Activated naive CD4-positive, alpha-beta T cell treated with anti-CD3 and anti-CD28 coated beads for 36 hours (primary cell): ENCODE measurements at regions not wholly inside any gene's neighbourhood (a gene's known extent, or its start where the extent isn't known, plus 50 kb on each side); places are given as distances from the start of the nearest gene placed in this dataset.

ENCODE experiments used
- CTCF ChIA-PET: fragments of 350-600 bp; sonication (Branson Sonifier 250); formaldehyde crosslinking; loops from one replicate; lab custom pipeline; 2021; ENCODE audit warnings: antibody characterized with exemption; lab: Charles Lee
- DNase-seq: peaks from one replicate; pipeline ENCODE4 v3.0.0-alpha.2; 2020
- H3K27ac Mint-ChIP-seq: one replicate; pipeline ENCODE4 v1.8.0; 2021; ENCODE audit warnings: mild to moderate bottlenecking, mixed read lengths
- H3K27me3 Mint-ChIP-seq: one replicate; pipeline ENCODE4 v1.8.0; 2021; ENCODE audit warnings: low read depth, mixed read lengths
- H3K36me3 Mint-ChIP-seq: one replicate; pipeline ENCODE4 v1.8.0; 2021; ENCODE audit warnings: low read depth, mixed read lengths
- H3K4me1 Mint-ChIP-seq: one replicate; pipeline ENCODE4 v1.8.0; 2021; ENCODE audit warnings: low read depth, mixed read lengths
- H3K4me3 Mint-ChIP-seq: one replicate; pipeline ENCODE4 v1.8.0; 2021; ENCODE audit warnings: mild to moderate bottlenecking, moderate library complexity, mixed read lengths
- H3K9me3 Mint-ChIP-seq: one replicate; pipeline ENCODE4 v1.8.0; 2021; ENCODE audit warnings: mixed read lengths
- intact Hi-C: fragments of 100-400 bp; cut with micrococcal nuclease; formaldehyde crosslinking; loops from one replicate; pipeline ENCODE4 v1.15.1; 2023

- intact Hi-C loops, result no loop called here
- H3K36me3 Mint-ChIP-seq, result no peaks in the 10 kb centered on the region
- H3K4me3 Mint-ChIP-seq, result no peak overlapping the region
- CTCF ChIA-PET, result no interaction called here
- peaks cover 6% of the 10 kb centered on the region for H3K27me3 Mint-ChIP-seq
- H3K9me3 Mint-ChIP-seq, result no peaks in the 10 kb centered on the region
- no peak for DNase-seq
- H3K27ac Mint-ChIP-seq, result no peak overlapping the region
- H3K4me1 Mint-ChIP-seq, result no peaks in the 10 kb centered on the region
Measured at GRCh38 chr2:84373391-84373790, 85.7 kb downstream of the SUCLG1 start.

DNA sequence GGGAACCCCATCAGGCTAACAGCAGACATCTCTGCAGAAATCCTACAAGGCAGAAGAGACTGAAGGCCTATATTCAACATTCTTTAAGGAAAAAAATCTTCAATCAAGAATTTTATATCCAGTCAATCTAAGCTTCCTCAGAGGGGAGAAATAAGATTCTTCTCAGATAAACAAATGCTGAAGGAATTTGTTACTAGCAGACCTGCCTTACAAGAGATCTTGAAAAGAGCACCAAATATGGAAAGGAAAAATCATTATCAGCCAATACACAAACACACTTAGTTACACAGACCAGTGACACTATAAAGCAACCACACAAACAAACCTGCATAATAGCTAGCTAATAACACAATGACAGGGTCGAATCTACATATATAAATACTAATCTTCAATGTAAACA, 96.5 kb downstream of the SUCLG1 start:
- Mint-ChIP-seq H3K27me3 (peaks cover 24% of the 10 kb centered on the region), H3K36me3 (no peaks in the 10 kb centered on the region), H3K27ac (no peak overlapping the region), H3K4me1 (no peaks in the 10 kb centered on the region), H3K4me3 (no peak overlapping the region), H3K9me3 (peaks cover 13% of the 10 kb centered on the region)
- DNase-seq, result no peak
- intact Hi-C loops, result no loop called here
- CTCF ChIA-PET, result no interaction called here

GRCh38 chr2:84338069-84338468, 121.0 kb downstream of the SUCLG1 start:
- Mint-ChIP-seq H3K27ac (no peak overlapping the region), H3K27me3 (peaks cover 9% of the 10 kb centered on the region), H3K9me3 (peaks cover 3% of the 10 kb centered on the region), H3K36me3 (no peaks in the 10 kb centered on the region), H3K4me1 (no peaks in the 10 kb centered on the region), H3K4me3 (no peak overlapping the region)
- CTCF ChIA-PET, result no interaction called here
- no peak for DNase-seq
- intact Hi-C loops, result no loop called here

DNA sequence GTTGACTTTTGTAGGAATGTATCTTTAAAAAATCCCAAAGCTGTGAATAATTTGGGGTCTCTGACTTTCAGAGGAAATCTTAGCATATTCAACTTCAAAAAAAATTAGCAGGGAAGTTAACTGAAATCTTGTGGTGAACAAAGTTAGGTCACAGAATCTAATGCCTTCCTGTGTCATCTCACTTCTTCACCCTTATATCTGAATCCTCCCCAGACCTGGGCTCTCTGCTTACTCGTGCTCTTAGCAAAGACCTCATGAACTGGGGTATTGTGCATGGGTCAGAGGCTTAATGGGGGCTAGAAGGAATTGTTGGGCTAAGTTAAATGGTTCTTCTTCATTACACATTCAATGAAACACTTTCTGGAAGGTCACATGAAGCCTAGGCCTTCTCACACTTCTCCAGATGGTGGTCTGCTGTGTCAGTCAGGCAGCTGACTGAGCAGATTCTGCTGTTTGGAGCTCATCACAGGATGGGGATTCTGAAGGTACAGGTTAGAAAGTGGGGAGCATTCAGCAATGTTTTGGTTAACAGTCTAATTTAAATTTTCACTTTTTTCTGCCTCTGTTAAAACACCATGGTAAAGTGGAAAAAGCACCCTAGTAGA, 131.3 kb downstream of the SUCLG1 start:
- intact Hi-C loops, result no loop called here
- Mint-ChIP-seq H3K27ac (no peak overlapping the region), H3K4me3 (no peak overlapping the region), H3K27me3 (peaks cover 16% of the 10 kb centered on the region), H3K9me3 (peaks cover 1% of the 10 kb centered on the region), H3K36me3 (no peaks in the 10 kb centered on the region), H3K4me1 (no peaks in the 10 kb centered on the region)
- CTCF ChIA-PET, result no interaction called here
- no peak for DNase-seq

DNA sequence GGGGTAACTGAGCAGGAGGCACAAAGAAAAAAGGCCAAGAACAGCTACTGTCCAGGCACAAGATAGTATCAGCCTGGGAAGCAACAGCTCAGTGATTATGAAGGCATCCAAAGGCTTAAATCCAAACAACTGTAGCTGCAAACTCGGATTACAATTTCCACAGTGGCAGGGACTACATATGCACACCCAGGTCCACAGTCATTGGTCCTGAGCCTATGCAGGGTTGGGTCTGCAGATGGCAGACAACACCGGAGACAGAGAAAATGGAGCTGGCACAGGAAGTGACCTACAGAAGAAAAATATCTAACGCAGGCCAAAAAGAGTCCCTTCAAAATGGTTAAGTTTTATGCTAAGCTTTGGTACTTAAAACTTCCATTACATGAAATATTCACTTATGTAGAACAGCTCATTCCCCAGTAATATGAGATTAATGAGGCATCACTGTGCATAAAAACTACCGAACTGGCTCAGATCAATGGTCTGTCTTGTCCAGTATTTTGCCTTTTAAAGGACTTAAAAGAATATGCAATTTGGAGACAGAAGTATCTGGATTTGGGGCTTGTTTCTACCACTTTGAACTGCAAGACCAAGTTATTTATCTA, 132.1 kb downstream of the SUCLG1 start:
- H3K27me3 Mint-ChIP-seq, result peaks cover 16% of the 10 kb centered on the region

GRCh38 chr2:84323890-84324289, 135.2 kb downstream of the SUCLG1 start:
- H3K36me3 Mint-ChIP-seq, result no peaks in the 10 kb centered on the region
- no peak for DNase-seq
- no peak overlapping the region for H3K4me3 Mint-ChIP-seq
- H3K27me3 Mint-ChIP-seq, result peaks cover 13% of the 10 kb centered on the region
- no peaks in the 10 kb centered on the region for H3K9me3 Mint-ChIP-seq
- intact Hi-C loops, result no loop called here
- H3K27ac Mint-ChIP-seq, result no peak overlapping the region
- CTCF ChIA-PET, result interaction anchor here (3.7 kb wide), 1 partner anchor 10 kb away, joined by 12 read pairs; no protein-coding TSS in a partner anchor
- H3K4me1 Mint-ChIP-seq, result no peaks in the 10 kb centered on the region

More for the DNA sequence above, 132.1 kb downstream of the SUCLG1 start:
- Mint-ChIP-seq H3K4me1 (no peaks in the 10 kb centered on the region), H3K4me3 (no peak overlapping the region), H3K9me3 (no peaks in the 10 kb centered on the region), H3K27ac (no peak overlapping the region), H3K36me3 (no peaks in the 10 kb centered on the region)
- DNase-seq, result no peak
- intact Hi-C loops, result no loop called here
- CTCF ChIA-PET, result interaction anchor here (1.0 kb wide), 1 partner anchor 306 kb away, joined by 3 read pairs; no protein-coding TSS in a partner anchor

GRCh38 chr2:84320940-84321339, 138.1 kb downstream of the SUCLG1 start:
- intact Hi-C loops, result no loop called here
- CTCF ChIA-PET, result interaction anchor here (0.7 kb wide), 1 partner anchor 8 kb away, joined by 3 read pairs; no protein-coding TSS in a partner anchor
- DNase-seq, result no peak
- peaks cover 11% of the 10 kb centered on the region for H3K27me3 Mint-ChIP-seq
- no peaks in the 10 kb centered on the region for H3K9me3 Mint-ChIP-seq
- H3K36me3 Mint-ChIP-seq, result no peaks in the 10 kb centered on the region
- H3K27ac Mint-ChIP-seq, result no peak overlapping the region
- H3K4me1 Mint-ChIP-seq, result no peaks in the 10 kb centered on the region
- H3K4me3 Mint-ChIP-seq, result no peak overlapping the region

DNA sequence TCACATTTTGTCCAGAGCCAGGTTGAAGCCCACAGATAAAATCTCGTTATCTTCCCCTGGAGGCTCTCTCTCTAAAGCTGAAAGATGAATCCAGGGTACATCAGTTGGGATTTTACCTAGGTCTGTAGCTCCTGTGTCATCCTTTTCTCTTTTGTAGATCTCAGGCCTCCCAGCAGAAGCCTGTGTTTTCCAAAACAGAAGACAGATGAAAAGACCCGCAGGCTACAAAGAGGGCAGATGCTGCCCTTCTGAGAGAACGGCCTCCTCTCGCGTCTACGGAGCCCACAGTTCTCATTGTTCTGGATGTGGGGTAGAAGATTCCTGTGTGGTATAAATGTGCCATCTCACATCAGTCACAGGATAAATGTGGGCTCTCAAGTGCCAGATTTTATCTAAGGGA, 139.5 kb downstream of the SUCLG1 start:
- H3K27ac Mint-ChIP-seq, result no peak overlapping the region
- peaks cover 4% of the 10 kb centered on the region for H3K4me1 Mint-ChIP-seq
- H3K27me3 Mint-ChIP-seq, result peaks cover 11% of the 10 kb centered on the region
- H3K4me3 Mint-ChIP-seq, result no peak overlapping the region
- no peak for DNase-seq
- intact Hi-C loops, result loop anchor here (5.0 to 10.0 kb wide), 2 partner anchors 103 to 545 kb away; no protein-coding TSS in a partner anchor
- no peaks in the 10 kb centered on the region for H3K9me3 Mint-ChIP-seq
- CTCF ChIA-PET, result no interaction called here
- H3K36me3 Mint-ChIP-seq, result no peaks in the 10 kb centered on the region

DNA sequence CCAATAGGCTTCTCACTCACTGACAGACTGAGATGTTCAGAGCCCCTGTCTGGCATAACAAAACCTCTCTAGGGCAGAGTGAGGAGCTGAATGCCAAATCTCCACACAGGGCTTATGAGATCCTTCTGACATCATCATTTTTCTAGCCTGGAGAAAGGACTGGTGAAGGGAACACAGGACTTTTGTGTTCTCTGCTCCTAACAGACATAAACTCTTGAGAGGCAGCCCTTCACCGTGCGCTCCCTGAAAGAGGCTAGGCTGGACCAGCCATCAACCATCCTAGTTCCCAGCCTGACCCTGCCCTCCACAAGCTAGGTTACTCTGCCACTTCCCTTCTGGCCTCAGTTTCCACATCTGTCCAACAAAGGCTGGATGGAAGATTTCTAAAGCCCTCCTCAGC, 141.9 kb downstream of the SUCLG1 start:
- CTCF ChIA-PET, result interaction anchor here (0.7 to 1.1 kb wide), 2 partner anchors 12 to 109 kb away, joined by 3 to 4 read pairs; no protein-coding TSS in a partner anchor
- H3K36me3 Mint-ChIP-seq, result no peaks in the 10 kb centered on the region

DNA sequence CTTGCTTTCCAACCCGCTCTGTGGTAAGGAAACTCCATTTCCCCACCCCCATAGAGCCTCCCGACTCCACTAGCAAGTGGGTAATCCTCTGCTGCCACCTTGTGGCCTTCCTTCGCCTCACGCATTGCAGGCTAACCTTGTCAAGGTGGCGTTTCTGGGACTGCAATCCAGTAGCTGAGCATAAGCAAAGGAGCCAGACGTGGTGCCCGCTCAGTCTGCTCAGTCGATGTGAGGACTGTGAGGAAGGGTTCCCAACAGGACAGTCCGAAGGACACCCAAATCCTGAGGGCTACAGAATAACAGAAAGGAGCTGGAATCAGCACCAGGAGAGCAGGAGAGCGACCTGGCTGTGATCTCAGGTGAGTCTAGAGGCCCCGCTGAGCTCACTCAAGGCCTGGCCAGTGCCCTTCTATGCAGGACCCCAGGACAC, 144.2 kb downstream of the SUCLG1 start:
- H3K27me3 Mint-ChIP-seq, result peaks cover 5% of the 10 kb centered on the region
- CTCF ChIA-PET, result interaction anchor here (0.5 to 2.3 kb wide), 17 partner anchors 9 to 626 kb away, joined by 3 to 13 read pairs (median 4); no protein-coding TSS in a partner anchor
- no peaks in the 10 kb centered on the region for H3K9me3 Mint-ChIP-seq
- intact Hi-C loops, result loop anchor here (5.0 to 10.0 kb wide), 2 partner anchors 107 to 550 kb away; no protein-coding TSS in a partner anchor
- no peak overlapping the region for H3K4me3 Mint-ChIP-seq
- H3K4me1 Mint-ChIP-seq, result peaks cover 4% of the 10 kb centered on the region
- H3K27ac Mint-ChIP-seq, result no peak overlapping the region
- no peaks in the 10 kb centered on the region for H3K36me3 Mint-ChIP-seq
- peak; percentile 90 for DNase-seq

More for the DNA sequence above, 141.9 kb downstream of the SUCLG1 start:
- no peaks in the 10 kb centered on the region for H3K9me3 Mint-ChIP-seq
- H3K27me3 Mint-ChIP-seq, result peaks cover 8% of the 10 kb centered on the region
- H3K27ac Mint-ChIP-seq, result no peak overlapping the region
- intact Hi-C loops, result loop anchor here (5.0 to 10.0 kb wide), 2 partner anchors 105 to 548 kb away; no protein-coding TSS in a partner anchor
- H3K4me3 Mint-ChIP-seq, result no peak overlapping the region
- H3K4me1 Mint-ChIP-seq, result peaks cover 4% of the 10 kb centered on the region
- no peak for DNase-seq

GRCh38 chr2:84314250-84314649, 144.8 kb downstream of the SUCLG1 start:
- Mint-ChIP-seq H3K36me3 (no peaks in the 10 kb centered on the region), H3K4me3 (no peak overlapping the region), H3K9me3 (no peaks in the 10 kb centered on the region), H3K27ac (no peak overlapping the region), H3K27me3 (no peaks in the 10 kb centered on the region), H3K4me1 (peaks cover 4% of the 10 kb centered on the region)
- DNase-seq, result no peak
- intact Hi-C loops, result loop anchor here (10.0 kb wide), 1 partner anchor 551 kb away; no protein-coding TSS in a partner anchor
- CTCF ChIA-PET, result interaction anchor here (0.6 to 2.3 kb wide), 15 partner anchors 9 to 626 kb away, joined by 3 to 13 read pairs (median 3); no protein-coding TSS in a partner anchor

DNA sequence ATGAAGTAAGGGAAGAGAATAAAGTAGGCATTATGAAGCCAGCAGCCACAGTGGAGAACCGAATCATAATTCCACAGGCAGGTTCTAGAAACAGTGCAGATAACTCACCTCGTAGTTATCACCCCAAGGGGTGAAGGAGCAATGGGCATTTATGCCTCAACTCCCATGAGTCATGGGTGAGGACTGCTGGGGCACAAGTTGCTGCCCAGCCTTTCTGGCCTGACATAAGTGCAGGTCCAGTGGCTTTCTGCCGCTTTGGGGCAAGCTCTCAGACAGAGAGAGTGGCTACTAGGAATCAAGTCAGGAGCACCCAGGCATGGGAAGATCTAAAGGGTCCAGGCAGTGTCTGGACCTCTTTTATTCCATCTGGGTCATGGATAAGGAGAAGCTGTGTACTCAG, 149.8 kb downstream of the SUCLG1 start:
- CTCF ChIA-PET, result no interaction called here
- peaks cover 3% of the 10 kb centered on the region for H3K27me3 Mint-ChIP-seq
- no peak overlapping the region for H3K4me3 Mint-ChIP-seq
- no peak for DNase-seq
- H3K36me3 Mint-ChIP-seq, result no peaks in the 10 kb centered on the region
- intact Hi-C loops, result loop anchor here (10.0 kb wide), 1 partner anchor 484 kb away; no protein-coding TSS in a partner anchor
- H3K4me1 Mint-ChIP-seq, result no peaks in the 10 kb centered on the region
- H3K27ac Mint-ChIP-seq, result no peak overlapping the region
- H3K9me3 Mint-ChIP-seq, result peaks cover 15% of the 10 kb centered on the region
